ENCODE measurements at regions not wholly inside any gene's neighbourhood (a gene's known extent, or its start where the extent isn't known, plus 50 kb on each side); places are given as distances from the start of the nearest gene placed in this dataset.
"Not testable (repeated sequence)": the region's sequence is repeated elsewhere in the genome, so short reads cannot be mapped to it uniquely, and the experiment has no call there.

- CTCF ChIA-PET = no interaction called here
- POLR2A ChIA-PET = no interaction called here
Observed at GRCh38 chr13:78884571-78884970, 225.6 kb upstream of the OBI1 start.

GRCh38 chr13:78881751-78882150 is 222.8 kb upstream of the OBI1 start:
- CTCF ChIA-PET = no interaction called here
- POLR2A ChIA-PET = no interaction called here

GRCh38 chr13:78881054-78881453 is 222.1 kb upstream of the OBI1 start:
- POLR2A ChIA-PET = no interaction called here
- CTCF ChIA-PET = no interaction called here

- CTCF ChIA-PET = interaction anchor here (0.6 kb wide), 1 partner anchor 342 kb away, joined by 3 read pairs; no protein-coding TSS in a partner anchor
- POLR2A ChIA-PET = no interaction called here
Observed at GRCh38 chr13:78876915-78877549, 218.1 kb upstream of the OBI1 start.

- POLR2A ChIA-PET = no interaction called here
- CTCF ChIA-PET = interaction anchor here (0.6 kb wide), 1 partner anchor 343 kb away, joined by 3 read pairs; no protein-coding TSS in a partner anchor
Observed at GRCh38 chr13:78875792-78876580, 217.0 kb upstream of the OBI1 start.

GRCh38 chr13:78868991-78869390 is 210.0 kb upstream of the OBI1 start:
- POLR2A ChIA-PET = no interaction called here
- CTCF ChIA-PET = no interaction called here

- POLR2A ChIA-PET = no interaction called here
- CTCF ChIA-PET = no interaction called here
Observed at GRCh38 chr13:78867655-78868054, 208.7 kb upstream of the OBI1 start.

GRCh38 chr13:78866076-78866475 is 207.1 kb upstream of the OBI1 start:
- CTCF ChIA-PET, POLR2A ChIA-PET: not testable (repeated sequence)

GRCh38 chr13:78862446-78862845 is 203.5 kb upstream of the OBI1 start:
- CTCF ChIA-PET = no interaction called here
- POLR2A ChIA-PET = no interaction called here

- POLR2A ChIA-PET = no interaction called here
Observed at GRCh38 chr13:78852709-78853108, 193.8 kb upstream of the OBI1 start.

GRCh38 chr13:78845656-78846365 is 186.9 kb upstream of the OBI1 start:
- ChIA-PET CTCF (no interaction called here), POLR2A (no interaction called here)

More at GRCh38 chr13:78852709-78853108, 193.8 kb upstream of the OBI1 start:
- CTCF ChIA-PET = no interaction called here

GRCh38 chr13:78844106-78844505 is 185.2 kb upstream of the OBI1 start:
- ChIA-PET CTCF (no interaction called here), POLR2A (no interaction called here)

GRCh38 chr13:78841358-78841963 is 182.5 kb upstream of the OBI1 start:
- POLR2A ChIA-PET = no interaction called here
- CTCF ChIA-PET = no interaction called here

- ChIA-PET POLR2A (no interaction called here), CTCF (no interaction called here)
Observed at GRCh38 chr13:78836238-78836784, 177.4 kb upstream of the OBI1 start.

GRCh38 chr13:78832461-78832860 is 173.5 kb upstream of the OBI1 start:
- ChIA-PET CTCF (no interaction called here), POLR2A (no interaction called here)

GRCh38 chr13:78830508-78830907 is 171.6 kb upstream of the OBI1 start:
- ChIA-PET CTCF (no interaction called here), POLR2A (no interaction called here)

GRCh38 chr13:78829821-78830220 is 170.9 kb upstream of the OBI1 start:
- ChIA-PET CTCF (no interaction called here), POLR2A (no interaction called here)

- CTCF ChIA-PET = no interaction called here
- POLR2A ChIA-PET = no interaction called here
Observed at GRCh38 chr13:78827471-78827870, 168.5 kb upstream of the OBI1 start.

GRCh38 chr13:78826936-78827335 is 168.0 kb upstream of the OBI1 start:
- ChIA-PET POLR2A (no interaction called here), CTCF (no interaction called here)

GRCh38 chr13:78826312-78826711 is 167.4 kb upstream of the OBI1 start:
- ChIA-PET POLR2A (no interaction called here), CTCF (no interaction called here)

GRCh38 chr13:78820541-78820940 is 161.6 kb upstream of the OBI1 start:
- POLR2A ChIA-PET = no interaction called here
- CTCF ChIA-PET = no interaction called here
